ENCODE measurements at regions not wholly inside any gene's neighbourhood (a gene's known extent, or its start where the extent isn't known, plus 50 kb on each side); places are given as distances from the start of the nearest gene placed in this dataset.

GRCh38 chr5:51276250-51276649, 107.0 kb upstream of the ISL1 start:
- TF ChIP-seq CTCF (conservative IDR thresholded peaks at IDR 0.05), result no peak

GRCh38 chr5:51278539-51278938, 104.7 kb upstream of the ISL1 start:
- Mint-ChIP-seq H3K4me1 (ENCODE audit: unreplicated experiment) (peaks cover 7% of the 10 kb centered on the region), H3K27ac (no peak overlapping the region), H3K27me3 (peaks cover 3% of the 10 kb centered on the region), H3K9me3 (no peaks in the 10 kb centered on the region), H3K36me3 (no peaks in the 10 kb centered on the region), H3K4me3 (no peak overlapping the region)
- no peak for TF ChIP-seq CTCF (conservative IDR thresholded peaks at IDR 0.05)
- DNase-seq (ENCODE audit: extremely low spot score, unreplicated experiment), result no peak

More at GRCh38 chr5:51276250-51276649, 107.0 kb upstream of the ISL1 start:
- Mint-ChIP-seq H3K27me3 (no peaks in the 10 kb centered on the region), H3K4me3 (no peak overlapping the region), H3K27ac (no peak overlapping the region), H3K4me1 (ENCODE audit: unreplicated experiment) (peaks cover 7% of the 10 kb centered on the region), H3K36me3 (no peaks in the 10 kb centered on the region), H3K9me3 (no peaks in the 10 kb centered on the region)
- DNase-seq (ENCODE audit: extremely low spot score, unreplicated experiment), result no peak

- no peak overlapping the region for H3K4me3 Mint-ChIP-seq
- H3K36me3 Mint-ChIP-seq, result no peaks in the 10 kb centered on the region
- H3K27ac Mint-ChIP-seq, result no peak overlapping the region
- no peak for DNase-seq (ENCODE audit: extremely low spot score, unreplicated experiment)
- no peaks in the 10 kb centered on the region for H3K9me3 Mint-ChIP-seq
- TF ChIP-seq CTCF (conservative IDR thresholded peaks at IDR 0.05), result no peak
- peaks cover 7% of the 10 kb centered on the region for H3K4me1 Mint-ChIP-seq (ENCODE audit: unreplicated experiment)
- H3K27me3 Mint-ChIP-seq, result peaks cover 3% of the 10 kb centered on the region
These were observed 103.1 kb upstream of the ISL1 start for GRCh38 chr5:51279983-51280706.

GRCh38 chr5:51286046-51286445, 97.2 kb upstream of the ISL1 start:
- Mint-ChIP-seq H3K27me3 (peaks cover 3% of the 10 kb centered on the region), H3K36me3 (no peaks in the 10 kb centered on the region), H3K4me1 (ENCODE audit: unreplicated experiment) (no peaks in the 10 kb centered on the region), H3K4me3 (no peak overlapping the region), H3K9me3 (no peaks in the 10 kb centered on the region), H3K27ac (no peak overlapping the region)
- DNase-seq (ENCODE audit: extremely low spot score, unreplicated experiment), result no peak
- TF ChIP-seq CTCF (conservative IDR thresholded peaks at IDR 0.05), result no peak

GRCh38 chr5:51302343-51302742, 80.9 kb upstream of the ISL1 start:
- Mint-ChIP-seq H3K27ac (no peak overlapping the region), H3K9me3 (peaks cover 5% of the 10 kb centered on the region), H3K36me3 (no peaks in the 10 kb centered on the region), H3K4me3 (no peak overlapping the region), H3K4me1 (ENCODE audit: unreplicated experiment) (no peaks in the 10 kb centered on the region), H3K27me3 (no peaks in the 10 kb centered on the region)
- DNase-seq (ENCODE audit: extremely low spot score, unreplicated experiment), result no peak
- no peak for TF ChIP-seq CTCF (conservative IDR thresholded peaks at IDR 0.05)

Data from type B pancreatic cell (in vitro differentiated cells).